MM.1S (cell line): ENCODE measurements at regions not wholly inside any gene's neighbourhood (a gene's known extent, or its start where the extent isn't known, plus 50 kb on each side); places are given as distances from the start of the nearest gene placed in this dataset.

Source experiments
- DNase-seq: peaks from one replicate; pipeline ENCODE4 v3.0.0-alpha.2; 2015
- H2AFZ ChIP-seq: fragments of 300-600 bp; sonication (generic); 2 replicates; pipeline ENCODE4 v1.6.0; 2016; ENCODE audit warnings: antibody characterized with exemption, low read length
- H3F3A ChIP-seq: fragments of 300-600 bp; sonication (generic); 2 replicates; pipeline ENCODE4 v1.6.1; 2016; ENCODE audit warnings: mild to moderate bottlenecking, antibody characterized with exemption, low read length, moderate library complexity, mixed read lengths; ENCODE audit not compliant: insufficient read depth
- H3K27ac ChIP-seq: fragments of 300-600 bp; sonication (generic); 2 replicates; pipeline ENCODE4 v1.5.1; 2016; ENCODE audit warnings: mild to moderate bottlenecking, low read length
- H3K27me3 ChIP-seq: fragments of 300-600 bp; sonication (generic); replicated peaks from 2 replicates; pipeline ENCODE4 v1.6.0; 2016; ENCODE audit warnings: low read length; ENCODE audit not compliant: insufficient read depth
- H3K36me3 ChIP-seq: fragments of 300-600 bp; sonication (generic); replicated peaks from 2 replicates; pipeline ENCODE4 v1.6.1; 2016; ENCODE audit warnings: mild to moderate bottlenecking, low read length, mixed read lengths; ENCODE audit not compliant: insufficient read depth
- H3K4me1 ChIP-seq: fragments of 300-600 bp; sonication (generic); 2 replicates; pipeline ENCODE4 v1.6.1; 2016; ENCODE audit warnings: low read length, mixed read lengths
- H3K4me2 ChIP-seq: fragments of 300-600 bp; sonication (generic); 2 replicates; pipeline ENCODE4 v1.6.0; 2016; ENCODE audit warnings: low read depth, low read length
- H3K4me3 ChIP-seq: fragments of 300-600 bp; sonication (generic); 2 replicates; pipeline ENCODE4 v1.5.1; 2016; ENCODE audit warnings: low read length, mixed read lengths
- H3K79me2 ChIP-seq: fragments of 300-600 bp; sonication (generic); 2 replicates; pipeline ENCODE4 v1.6.1; 2016; ENCODE audit warnings: mixed run types, low read length, mixed read lengths
- H3K9ac ChIP-seq: fragments of 300-600 bp; sonication (generic); 2 replicates; pipeline ENCODE4 v1.6.1; 2016; ENCODE audit warnings: low read length, mixed read lengths
- H3K9me2 ChIP-seq: fragments of 300-600 bp; sonication (generic); replicated peaks from 2 replicates; pipeline ENCODE4 v1.6.1; 2016; ENCODE audit warnings: mild to moderate bottlenecking, low read length, mixed read lengths; ENCODE audit not compliant: insufficient read depth
- H3K9me3 ChIP-seq: fragments of 300-600 bp; sonication (generic); replicated peaks from 2 replicates; pipeline ENCODE4 v1.6.1; 2016; ENCODE audit warnings: mild to moderate bottlenecking, low read length, mixed read lengths; ENCODE audit not compliant: insufficient read depth
- H4K20me1 ChIP-seq: fragments of 300-600 bp; sonication (generic); 2 replicates; pipeline ENCODE4 v1.6.1; 2016; ENCODE audit warnings: mild to moderate bottlenecking, low read length, moderate library complexity, mixed read lengths; ENCODE audit not compliant: insufficient read depth
- CTCF ChIP-seq: fragments of 300-600 bp; sonication (generic); IDR thresholded peaks from 2 replicates; pipeline ENCODE4 v1.5.1; 2016; ENCODE audit warnings: antibody characterized with exemption, low read length, mixed read lengths
- EZH2 ChIP-seq: fragments of 300-600 bp; sonication (generic); optimal IDR thresholded peaks from 2 replicates; pipeline ENCODE3; 2017; ENCODE audit warnings: low read depth, mild to moderate bottlenecking, antibody characterized with exemption, low read length, mixed read lengths
- EZH2phosphoT487 ChIP-seq: fragments of 300-600 bp; sonication (generic); IDR thresholded peaks from 2 replicates; pipeline ENCODE4 v1.6.1; 2018; ENCODE audit warnings: antibody characterized with exemption, low read length

GRCh38 chr21:15190837-15191236 is 126.0 kb upstream of the NRIP1 start:
- TF ChIP-seq CTCF = no peak
- TF ChIP-seq EZH2 = no peak
- TF ChIP-seq EZH2phosphoT487 = no peak
- Histone ChIP-seq H2AFZ (no peak overlapping the region), H3K9me3 (no peaks in the 10 kb centered on the region), H3F3A (no peaks in the 10 kb centered on the region), H3K36me3 (no peaks in the 10 kb centered on the region), H3K4me3 (no peak overlapping the region), H3K27ac (no peak overlapping the region), H3K4me2 (no peak overlapping the region), H3K9me2 (no peaks in the 10 kb centered on the region), H3K4me1 (no peaks in the 10 kb centered on the region), H3K79me2 (no peaks in the 10 kb centered on the region), H3K9ac (no peak overlapping the region), H4K20me1 (no peaks in the 10 kb centered on the region), H3K27me3 (no peaks in the 10 kb centered on the region)
- no peak for DNase-seq

- no peaks in the 10 kb centered on the region for H3K27me3 ChIP-seq
- no peaks in the 10 kb centered on the region for H4K20me1 ChIP-seq
- H3K9me2 ChIP-seq = no peaks in the 10 kb centered on the region
- no peak for DNase-seq
- H3K79me2 ChIP-seq = no peaks in the 10 kb centered on the region
- H3K9ac ChIP-seq = no peak overlapping the region
- H3K27ac ChIP-seq = no peak overlapping the region
- no peaks in the 10 kb centered on the region for H3K4me1 ChIP-seq
- no peak overlapping the region for H2AFZ ChIP-seq
- no peak overlapping the region for H3K4me2 ChIP-seq
- TF ChIP-seq EZH2phosphoT487 (no peak), CTCF (no peak), EZH2 (no peak)
- H3K9me3 ChIP-seq = no peaks in the 10 kb centered on the region
- H3K36me3 ChIP-seq = no peaks in the 10 kb centered on the region
- H3F3A ChIP-seq = no peaks in the 10 kb centered on the region
- no peak overlapping the region for H3K4me3 ChIP-seq
Observed at GRCh38 chr21:15191342-15191741, 126.5 kb upstream of the NRIP1 start.

GRCh38 chr21:15192243-15192642 is 127.4 kb upstream of the NRIP1 start:
- no peak overlapping the region for H3K4me3 ChIP-seq

More at GRCh38 chr21:15192243-15192642, 127.4 kb upstream of the NRIP1 start:
- Histone ChIP-seq H3K27me3 (no peaks in the 10 kb centered on the region), H3K4me1 (no peaks in the 10 kb centered on the region), H3K36me3 (no peaks in the 10 kb centered on the region), H3K27ac (no peak overlapping the region), H3F3A (no peaks in the 10 kb centered on the region), H3K9me2 (no peaks in the 10 kb centered on the region), H4K20me1 (no peaks in the 10 kb centered on the region), H2AFZ (no peak overlapping the region), H3K79me2 (no peaks in the 10 kb centered on the region), H3K4me2 (no peak overlapping the region), H3K9me3 (no peaks in the 10 kb centered on the region), H3K9ac (no peak overlapping the region)
- no peak for DNase-seq
- TF ChIP-seq EZH2phosphoT487 (no peak), EZH2 (no peak), CTCF (no peak)
